Smooth muscle cell (in vitro differentiated cells): ENCODE measurements at regions not wholly inside any gene's neighbourhood (a gene's known extent, or its start where the extent isn't known, plus 50 kb on each side); places are given as distances from the start of the nearest gene placed in this dataset.

Experiments used
- DNase-seq: peaks from one replicate; lab custom pipeline; 2025; ENCODE audit not compliant: unreplicated experiment; lab: John Stamatoyannopoulos, UW
- H2AFZ ChIP-seq: fragments of 200-600 bp; sonication (generic); 2 replicates; pipeline ENCODE4 v1.6.0; 2016; ENCODE audit warnings: antibody characterized with exemption, low read depth, mild to moderate bottlenecking
- H3F3A ChIP-seq: fragments of 200-600 bp; sonication (generic); 2 replicates; pipeline ENCODE4 v1.6.0; 2017; ENCODE audit warnings: antibody characterized with exemption, low read depth
- H3K27ac ChIP-seq: fragments of 200-600 bp; sonication (generic); 2 replicates; pipeline ENCODE4 v1.5.1; 2016; ENCODE audit warnings: low read depth, mild to moderate bottlenecking
- H3K27me3 ChIP-seq: fragments of 200-600 bp; sonication (generic); 2 replicates; pipeline ENCODE4 v1.6.1; 2016; ENCODE audit warnings: low read depth, mild to moderate bottlenecking
- H3K36me3 ChIP-seq: fragments of 200-600 bp; sonication (generic); 2 replicates; pipeline ENCODE4 v1.5.1; 2016; ENCODE audit warnings: low read depth
- H3K4me1 ChIP-seq: fragments of 200-600 bp; sonication (generic); 2 replicates; pipeline ENCODE4 v1.5.1; 2016; ENCODE audit warnings: low read depth
- H3K4me2 ChIP-seq: fragments of 200-600 bp; sonication (generic); 2 replicates; pipeline ENCODE4 v1.6.0; 2016; ENCODE audit warnings: mild to moderate bottlenecking
- H3K4me3 ChIP-seq: fragments of 200-600 bp; sonication (generic); 2 replicates; pipeline ENCODE4 v1.5.1; 2016; ENCODE audit warnings: mild to moderate bottlenecking
- H3K79me2 ChIP-seq: fragments of 200-600 bp; sonication (generic); 2 replicates; pipeline ENCODE4 v1.6.0; 2016; ENCODE audit warnings: low read depth, mild to moderate bottlenecking
- H3K9ac ChIP-seq: fragments of 200-600 bp; sonication (generic); 2 replicates; pipeline ENCODE4 v1.6.0; 2016; ENCODE audit warnings: low read depth
- H3K9me3 ChIP-seq: fragments of 200-600 bp; sonication (generic); replicated peaks from 2 replicates; pipeline ENCODE4 v1.5.1; 2016; ENCODE audit warnings: low read depth
- H4K20me1 ChIP-seq: fragments of 200-600 bp; sonication (generic); 2 replicates; pipeline ENCODE4 v1.6.0; 2016; ENCODE audit warnings: low read depth
- CTCF ChIP-seq: fragments of 200-600 bp; sonication (generic); IDR thresholded peaks from 2 replicates; pipeline ENCODE4 v1.5.1; 2017; ENCODE audit warnings: borderline replicate concordance, mild to moderate bottlenecking, antibody characterized with exemption; ENCODE audit not compliant: insufficient read depth, poor library complexity, severe bottlenecking
- WGBS: methylation state at CpG from one replicate; pipeline ENCODE4 v1.1.7; 2016; ENCODE audit warnings: low lambda C conversion rate; 5-methylcytosine and 5-hydroxymethylcytosine counted together

- no peak overlapping the region for H3K4me3 ChIP-seq
- H3F3A ChIP-seq = no peaks in the 10 kb centered on the region
- no peaks in the 10 kb centered on the region for H3K36me3 ChIP-seq
- H3K79me2 ChIP-seq = no peaks in the 10 kb centered on the region
- no peaks in the 10 kb centered on the region for H3K9me3 ChIP-seq
- no peak for DNase-seq
- no peaks in the 10 kb centered on the region for H4K20me1 ChIP-seq
- no peak overlapping the region for H2AFZ ChIP-seq
- no peak overlapping the region for H3K9ac ChIP-seq
- H3K27me3 ChIP-seq = no peaks in the 10 kb centered on the region
- TF ChIP-seq CTCF = no peak
- no peaks in the 10 kb centered on the region for H3K4me1 ChIP-seq
- H3K4me2 ChIP-seq = no peak overlapping the region
- H3K27ac ChIP-seq = no peak overlapping the region
Measured at GRCh38 chr7:11297764-11298163, 324.1 kb downstream of the PHF14 start.

DNA sequence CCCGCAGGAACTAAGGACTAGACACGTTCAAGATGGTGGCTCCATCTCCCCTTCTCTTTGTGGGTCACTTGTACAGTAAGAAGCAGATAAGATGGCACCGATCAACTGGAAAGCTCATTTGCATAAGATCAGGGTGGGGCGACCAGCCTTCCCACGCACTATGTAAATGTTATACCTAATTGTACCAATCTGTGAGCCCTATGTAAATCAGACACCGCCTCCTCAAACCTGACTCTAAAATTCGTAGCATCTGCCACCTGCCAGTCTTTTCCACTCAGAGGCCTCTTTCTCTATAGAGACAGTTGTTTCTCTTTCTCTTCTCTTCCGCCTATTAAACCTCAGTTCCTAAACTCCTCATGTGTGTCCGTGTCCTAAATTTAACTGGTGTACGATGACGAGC is 324.5 kb downstream of the PHF14 start:
- TF ChIP-seq CTCF = no peak
- no peak overlapping the region for H3K9ac ChIP-seq
- no peaks in the 10 kb centered on the region for H3K4me1 ChIP-seq
- H4K20me1 ChIP-seq = no peaks in the 10 kb centered on the region
- H3K79me2 ChIP-seq = no peaks in the 10 kb centered on the region
- no peak overlapping the region for H3K4me3 ChIP-seq
- no peaks in the 10 kb centered on the region for H3K27me3 ChIP-seq
- H3K4me2 ChIP-seq = no peak overlapping the region
- no peaks in the 10 kb centered on the region for H3F3A ChIP-seq
- no peaks in the 10 kb centered on the region for H3K36me3 ChIP-seq
- H3K9me3 ChIP-seq = no peaks in the 10 kb centered on the region
- 83% methylated on average over 11 of the region's 11 CpGs for WGBS
- DNase-seq = no peak
- H2AFZ ChIP-seq = no peak overlapping the region
- H3K27ac ChIP-seq = no peak overlapping the region

DNA sequence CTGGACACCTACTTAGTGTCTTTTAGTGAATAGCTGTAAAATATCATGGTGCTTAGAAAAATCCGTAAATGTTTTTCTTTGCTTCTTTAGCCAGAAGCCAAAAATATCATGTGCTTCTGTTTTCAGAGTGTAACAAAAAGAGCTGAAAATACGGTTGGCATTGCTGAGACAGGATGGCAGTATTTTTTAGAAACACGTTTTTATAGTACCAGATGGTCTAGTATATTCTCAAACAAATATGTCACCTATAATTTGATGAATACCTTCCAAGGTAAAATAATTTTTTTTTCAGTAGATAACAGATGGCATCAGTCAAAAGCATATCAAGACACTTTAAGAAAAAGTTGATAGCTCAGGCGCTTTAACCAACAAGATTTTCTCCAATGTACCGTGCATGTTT is 326.6 kb downstream of the PHF14 start:
- Histone ChIP-seq H3K4me2 (no peak overlapping the region), H3F3A (no peaks in the 10 kb centered on the region), H4K20me1 (no peaks in the 10 kb centered on the region), H3K4me3 (no peak overlapping the region), H3K27ac (no peak overlapping the region), H3K36me3 (no peaks in the 10 kb centered on the region), H2AFZ (no peak overlapping the region), H3K9me3 (no peaks in the 10 kb centered on the region), H3K79me2 (no peaks in the 10 kb centered on the region), H3K27me3 (no peaks in the 10 kb centered on the region), H3K4me1 (no peaks in the 10 kb centered on the region), H3K9ac (no peak overlapping the region)
- 89% methylated on average over 5 of the region's 5 CpGs for WGBS
- no peak for DNase-seq
- no peak for TF ChIP-seq CTCF

DNA sequence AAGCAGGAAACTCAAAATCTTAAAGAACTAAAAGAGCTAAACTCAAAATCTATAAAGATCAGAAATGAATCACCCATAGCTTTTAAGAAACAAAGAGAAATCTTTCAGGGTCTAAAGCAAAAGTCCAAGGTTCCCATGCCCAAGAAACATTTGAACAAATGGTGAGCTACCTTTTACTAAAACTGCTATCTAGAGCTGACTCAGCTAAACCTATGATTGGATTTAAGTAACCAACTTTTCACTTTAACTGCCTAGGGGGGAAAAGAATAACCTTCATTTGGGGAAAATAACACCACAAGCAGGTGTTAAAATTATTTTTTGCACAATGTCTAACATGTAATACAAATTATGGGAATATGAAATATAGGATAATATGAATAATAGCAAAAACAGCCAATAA is 328.4 kb downstream of the PHF14 start:
- no peaks in the 10 kb centered on the region for H3F3A ChIP-seq
- no peak for TF ChIP-seq CTCF

More for the DNA sequence above, 328.4 kb downstream of the PHF14 start:
- Histone ChIP-seq H3K27ac (no peak overlapping the region), H2AFZ (no peak overlapping the region), H3K79me2 (no peaks in the 10 kb centered on the region), H3K4me3 (no peak overlapping the region), H4K20me1 (no peaks in the 10 kb centered on the region), H3K4me1 (no peaks in the 10 kb centered on the region), H3K9me3 (no peaks in the 10 kb centered on the region), H3K36me3 (no peaks in the 10 kb centered on the region), H3K4me2 (no peak overlapping the region), H3K9ac (no peak overlapping the region), H3K27me3 (no peaks in the 10 kb centered on the region)
- DNase-seq = no peak
